ENCODE measurements at regions not wholly inside any gene's neighbourhood (a gene's known extent, or its start where the extent isn't known, plus 50 kb on each side); places are given as distances from the start of the nearest gene placed in this dataset.
"Not testable (repeated sequence)": the region's sequence is repeated elsewhere in the genome, so short reads cannot be mapped to it uniquely, and the experiment has no call there.

- Histone ChIP-seq H3K27ac (ENCODE audit: low read length) (no peak overlapping the region), H3K4me3 (ENCODE audit: low read length) (no peak overlapping the region), H3K9me3 (ENCODE audit: insufficient read depth, low read depth, low read length) (no peaks in the 10 kb centered on the region), H3K9ac (ENCODE audit: low read depth, low read length) (no peak overlapping the region), H3K36me3 (ENCODE audit: insufficient read depth, low read depth, low read length) (no peaks in the 10 kb centered on the region), H3K27me3 (ENCODE audit: insufficient read depth, low read length) (no peaks in the 10 kb centered on the region), H3K4me1 (ENCODE audit: insufficient read depth, low read length) (peaks cover 6% of the 10 kb centered on the region)
Observed at GRCh38 chr6:56814802-56815201, 140.1 kb upstream of the BEND6 start.

DNA sequence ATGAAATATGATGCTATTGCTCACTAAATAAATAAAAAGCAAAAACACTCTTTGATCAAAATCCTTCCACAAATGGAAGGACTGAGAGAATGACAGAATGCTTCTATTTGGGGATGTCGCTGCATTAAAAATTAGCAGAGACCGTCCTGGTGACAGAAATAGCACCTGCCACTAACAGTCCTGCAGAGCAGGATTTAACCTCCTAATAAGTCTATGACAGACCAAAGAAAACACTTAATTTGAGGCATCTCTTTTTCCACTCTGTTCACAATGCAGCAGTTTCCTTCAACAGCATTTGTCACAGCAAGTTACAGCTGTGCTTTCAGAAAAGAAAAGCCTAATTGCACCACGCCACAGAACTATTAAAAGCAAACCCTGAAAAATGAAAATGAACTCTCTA lies 140.6 kb upstream of the BEND6 start:
- H3K27me3 ChIP-seq (ENCODE audit: insufficient read depth, low read length) = no peaks in the 10 kb centered on the region
- H3K27ac ChIP-seq (ENCODE audit: low read length) = no peak overlapping the region
- H3K4me1 ChIP-seq (ENCODE audit: insufficient read depth, low read length) = peaks cover 6% of the 10 kb centered on the region
- H3K4me3 ChIP-seq (ENCODE audit: low read length) = no peak overlapping the region
- H3K9me3 ChIP-seq (ENCODE audit: insufficient read depth, low read depth, low read length) = no peaks in the 10 kb centered on the region
- H3K36me3 ChIP-seq (ENCODE audit: insufficient read depth, low read depth, low read length) = no peaks in the 10 kb centered on the region
- H3K9ac ChIP-seq (ENCODE audit: low read depth, low read length) = no peak overlapping the region

- not testable (repeated sequence) for H3K36me3 ChIP-seq (ENCODE audit: insufficient read depth, low read depth, low read length); H3K9ac ChIP-seq (ENCODE audit: low read depth, low read length); H3K27ac ChIP-seq (ENCODE audit: low read length); H3K27me3 ChIP-seq (ENCODE audit: insufficient read depth, low read length); H3K4me1 ChIP-seq (ENCODE audit: insufficient read depth, low read length); H3K4me3 ChIP-seq (ENCODE audit: low read length); H3K9me3 ChIP-seq (ENCODE audit: insufficient read depth, low read depth, low read length)
Observed at GRCh38 chr6:56812851-56813250, 142.1 kb upstream of the BEND6 start.

- no peak overlapping the region for H3K4me3 ChIP-seq (ENCODE audit: low read length)
- H3K27me3 ChIP-seq (ENCODE audit: insufficient read depth, low read length) = no peaks in the 10 kb centered on the region
- no peak overlapping the region for H3K27ac ChIP-seq (ENCODE audit: low read length)
- peaks cover 24% of the 10 kb centered on the region for H3K4me1 ChIP-seq (ENCODE audit: insufficient read depth, low read length)
- no peaks in the 10 kb centered on the region for H3K9me3 ChIP-seq (ENCODE audit: insufficient read depth, low read depth, low read length)
- no peak overlapping the region for H3K9ac ChIP-seq (ENCODE audit: low read depth, low read length)
- H3K36me3 ChIP-seq (ENCODE audit: insufficient read depth, low read depth, low read length) = no peaks in the 10 kb centered on the region
Observed at GRCh38 chr6:56808871-56809359, 146.0 kb upstream of the BEND6 start.

- Histone ChIP-seq H3K36me3 (ENCODE audit: insufficient read depth, low read depth, low read length) (no peaks in the 10 kb centered on the region), H3K27me3 (ENCODE audit: insufficient read depth, low read length) (no peaks in the 10 kb centered on the region), H3K4me3 (ENCODE audit: low read length) (no peak overlapping the region), H3K9me3 (ENCODE audit: insufficient read depth, low read depth, low read length) (no peaks in the 10 kb centered on the region), H3K4me1 (ENCODE audit: insufficient read depth, low read length) (peaks cover 33% of the 10 kb centered on the region), H3K9ac (ENCODE audit: low read depth, low read length) (no peak overlapping the region), H3K27ac (ENCODE audit: low read length) (no peak overlapping the region)
Observed at GRCh38 chr6:56807989-56808337, 146.9 kb upstream of the BEND6 start.

DNA sequence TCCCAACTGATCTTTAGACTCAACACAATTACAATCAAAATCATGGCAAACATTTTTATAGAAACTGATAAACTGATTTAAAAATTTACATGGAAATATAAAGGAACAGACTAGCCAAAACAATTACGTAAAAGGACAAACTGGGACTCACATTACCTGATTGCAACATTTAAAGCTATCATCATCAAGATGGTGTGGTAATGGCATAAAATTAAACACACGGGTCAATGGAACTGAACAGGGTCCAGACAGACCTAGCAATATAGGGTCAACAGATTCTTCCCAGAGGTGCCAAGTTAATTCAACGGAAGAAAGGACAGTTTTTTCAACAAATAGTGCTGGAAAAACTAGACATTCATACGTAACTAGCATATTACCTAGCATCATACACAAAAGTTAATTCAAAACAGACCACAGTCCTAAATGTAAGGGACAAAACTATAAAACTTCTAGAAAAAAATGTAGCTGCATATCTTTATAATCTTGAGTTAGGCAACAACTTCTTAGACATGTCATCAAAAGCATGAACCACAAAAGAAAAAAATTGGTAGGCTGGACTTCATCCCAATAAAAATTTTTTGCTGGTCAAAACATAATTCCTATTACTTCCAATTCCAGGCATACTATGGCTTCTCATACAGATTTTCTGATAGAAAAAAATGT lies 147.4 kb upstream of the BEND6 start:
- Histone ChIP-seq H3K36me3 (ENCODE audit: insufficient read depth, low read depth, low read length) (no peaks in the 10 kb centered on the region), H3K4me3 (ENCODE audit: low read length) (no peak overlapping the region), H3K9me3 (ENCODE audit: insufficient read depth, low read depth, low read length) (no peaks in the 10 kb centered on the region), H3K27me3 (ENCODE audit: insufficient read depth, low read length) (no peaks in the 10 kb centered on the region), H3K27ac (ENCODE audit: low read length) (no peak overlapping the region), H3K9ac (ENCODE audit: low read depth, low read length) (no peak overlapping the region), H3K4me1 (ENCODE audit: insufficient read depth, low read length) (peaks cover 38% of the 10 kb centered on the region)

DNA sequence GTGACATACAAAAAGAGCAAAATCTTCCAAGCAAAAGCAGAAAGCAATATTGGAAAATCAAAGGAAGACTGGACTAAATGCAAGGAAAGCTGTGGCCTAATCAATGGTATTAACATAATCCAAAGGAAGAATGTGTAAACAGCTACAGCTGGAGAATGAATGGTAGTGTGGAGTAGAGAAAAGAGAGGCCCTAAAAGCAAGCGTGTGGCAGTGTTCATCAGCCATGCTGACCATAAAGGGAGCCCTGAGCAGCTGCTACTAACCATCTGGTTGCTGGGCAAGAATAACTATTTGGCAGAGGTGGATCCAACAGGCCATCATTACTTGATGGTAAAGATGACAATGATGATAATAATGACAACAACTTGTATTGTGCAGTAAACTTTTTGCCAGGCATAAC lies 148.5 kb upstream of the BEND6 start:
- H3K36me3 ChIP-seq (ENCODE audit: insufficient read depth, low read depth, low read length) = no peaks in the 10 kb centered on the region
- peaks cover 39% of the 10 kb centered on the region for H3K4me1 ChIP-seq (ENCODE audit: insufficient read depth, low read length)

DNA sequence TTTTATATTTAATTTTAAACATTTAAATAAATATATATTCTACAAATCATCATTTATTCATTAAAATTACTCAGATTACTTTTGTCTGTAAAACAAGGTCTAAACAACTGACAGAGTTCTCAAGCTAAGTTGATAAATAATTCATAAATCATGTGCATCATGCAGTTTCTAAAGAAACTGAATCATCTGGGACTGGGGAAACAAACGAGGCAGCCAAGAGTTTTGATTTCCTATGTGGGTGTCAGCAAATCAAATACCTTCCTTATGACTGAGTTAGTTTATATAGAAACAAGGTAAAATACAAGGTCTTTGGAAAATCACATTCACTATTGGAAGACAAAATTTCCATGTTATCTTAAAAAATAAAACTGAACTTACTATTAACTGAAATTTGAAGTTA lies 149.9 kb upstream of the BEND6 start:
- no peak overlapping the region for H3K4me3 ChIP-seq (ENCODE audit: low read length)
- no peaks in the 10 kb centered on the region for H3K9me3 ChIP-seq (ENCODE audit: insufficient read depth, low read depth, low read length)
- H3K9ac ChIP-seq (ENCODE audit: low read depth, low read length) = no peak overlapping the region
- peaks cover 39% of the 10 kb centered on the region for H3K4me1 ChIP-seq (ENCODE audit: insufficient read depth, low read length)
- no peak overlapping the region for H3K27ac ChIP-seq (ENCODE audit: low read length)
- no peaks in the 10 kb centered on the region for H3K36me3 ChIP-seq (ENCODE audit: insufficient read depth, low read depth, low read length)
- no peaks in the 10 kb centered on the region for H3K27me3 ChIP-seq (ENCODE audit: insufficient read depth, low read length)

More for the DNA sequence above, 148.5 kb upstream of the BEND6 start:
- H3K4me3 ChIP-seq (ENCODE audit: low read length) = no peak overlapping the region
- H3K27me3 ChIP-seq (ENCODE audit: insufficient read depth, low read length) = no peaks in the 10 kb centered on the region
- no peak overlapping the region for H3K27ac ChIP-seq (ENCODE audit: low read length)
- H3K9me3 ChIP-seq (ENCODE audit: insufficient read depth, low read depth, low read length) = no peaks in the 10 kb centered on the region
- no peak overlapping the region for H3K9ac ChIP-seq (ENCODE audit: low read depth, low read length)

DNA sequence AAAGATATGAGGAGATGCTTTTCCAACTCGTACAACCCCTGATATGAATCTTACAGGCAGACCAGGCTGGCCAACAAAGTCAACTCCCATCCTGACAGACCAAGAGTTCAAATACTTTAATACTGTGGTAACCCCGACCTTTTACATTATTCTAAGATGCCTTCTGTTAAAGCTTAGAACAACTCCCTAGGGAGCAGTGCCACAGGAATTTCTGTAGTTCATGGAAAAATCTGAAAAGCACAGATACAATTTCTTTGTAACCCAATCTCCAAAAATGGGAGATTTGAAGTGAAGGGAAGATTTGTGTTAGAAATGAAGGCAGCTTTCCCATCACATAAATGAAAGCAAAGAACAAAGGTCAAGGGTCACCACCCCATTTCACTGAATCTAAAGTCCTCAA lies 151.3 kb upstream of the BEND6 start:
- no peaks in the 10 kb centered on the region for H3K9me3 ChIP-seq (ENCODE audit: insufficient read depth, low read depth, low read length)
- H3K4me3 ChIP-seq (ENCODE audit: low read length) = no peak overlapping the region
- H3K27ac ChIP-seq (ENCODE audit: low read length) = no peak overlapping the region
- H3K9ac ChIP-seq (ENCODE audit: low read depth, low read length) = no peak overlapping the region
- H3K4me1 ChIP-seq (ENCODE audit: insufficient read depth, low read length) = peaks cover 41% of the 10 kb centered on the region
- H3K27me3 ChIP-seq (ENCODE audit: insufficient read depth, low read length) = no peaks in the 10 kb centered on the region
- H3K36me3 ChIP-seq (ENCODE audit: insufficient read depth, low read depth, low read length) = no peaks in the 10 kb centered on the region

DNA sequence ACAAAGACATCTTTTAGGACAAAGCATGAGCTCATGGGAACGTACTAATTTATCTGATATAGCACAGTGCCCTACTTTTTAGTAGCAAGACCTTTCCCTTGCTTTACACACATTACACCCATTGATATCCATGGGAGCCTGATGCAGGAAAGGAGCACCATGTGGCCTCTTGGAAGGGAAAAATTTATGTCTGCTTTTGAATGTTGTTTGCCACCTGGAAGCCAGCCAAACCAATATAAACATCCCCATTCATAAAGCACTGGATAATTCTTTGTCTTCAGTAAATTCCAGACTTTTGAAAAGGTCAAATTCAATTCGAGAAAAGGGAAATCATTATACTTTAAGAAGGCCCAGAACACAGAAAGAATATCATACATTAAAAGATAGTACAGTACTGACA lies 152.3 kb upstream of the BEND6 start:
- Histone ChIP-seq H3K27me3 (ENCODE audit: insufficient read depth, low read length) (no peaks in the 10 kb centered on the region), H3K4me1 (ENCODE audit: insufficient read depth, low read length) (peaks cover 43% of the 10 kb centered on the region), H3K9me3 (ENCODE audit: insufficient read depth, low read depth, low read length) (no peaks in the 10 kb centered on the region), H3K4me3 (ENCODE audit: low read length) (no peak overlapping the region), H3K27ac (ENCODE audit: low read length) (no peak overlapping the region), H3K36me3 (ENCODE audit: insufficient read depth, low read depth, low read length) (no peaks in the 10 kb centered on the region), H3K9ac (ENCODE audit: low read depth, low read length) (no peak overlapping the region)

GRCh38 chr6:56799989-56800388 lies 154.9 kb upstream of the BEND6 start:
- Histone ChIP-seq H3K4me3 (ENCODE audit: low read length) (no peak overlapping the region), H3K4me1 (ENCODE audit: insufficient read depth, low read length) (peaks cover 55% of the 10 kb centered on the region), H3K9me3 (ENCODE audit: insufficient read depth, low read depth, low read length) (no peaks in the 10 kb centered on the region), H3K27ac (ENCODE audit: low read length) (no peak overlapping the region), H3K36me3 (ENCODE audit: insufficient read depth, low read depth, low read length) (no peaks in the 10 kb centered on the region), H3K9ac (ENCODE audit: low read depth, low read length) (no peak overlapping the region), H3K27me3 (ENCODE audit: insufficient read depth, low read length) (no peaks in the 10 kb centered on the region)

GRCh38 chr6:56798163-56798562 lies 155.5 kb upstream of the DST start:
- H3K9ac ChIP-seq (ENCODE audit: low read depth, low read length) = no peak overlapping the region
- no peaks in the 10 kb centered on the region for H3K27me3 ChIP-seq (ENCODE audit: insufficient read depth, low read length)
- H3K4me1 ChIP-seq (ENCODE audit: insufficient read depth, low read length) = peaks cover 57% of the 10 kb centered on the region
- H3K9me3 ChIP-seq (ENCODE audit: insufficient read depth, low read depth, low read length) = no peaks in the 10 kb centered on the region
- no peak overlapping the region for H3K27ac ChIP-seq (ENCODE audit: low read length)
- H3K36me3 ChIP-seq (ENCODE audit: insufficient read depth, low read depth, low read length) = no peaks in the 10 kb centered on the region
- H3K4me3 ChIP-seq (ENCODE audit: low read length) = no peak overlapping the region

All from iPS-20b (cell line).